NCI-H1417 treated with DMSO at 0.1 percent for 48 hours (cell line): ENCODE measurements at regions not wholly inside any gene's neighbourhood (a gene's known extent, or its start where the extent isn't known, plus 50 kb on each side); places are given as distances from the start of the nearest gene placed in this dataset.

Source experiments
- DNase-seq: peaks from one replicate; lab custom pipeline; 2025; lab: John Stamatoyannopoulos, UW

GRCh38 chr4:11268149-11268548 lies 160.5 kb downstream of the HS3ST1 start:
- no peak for DNase-seq

DNA sequence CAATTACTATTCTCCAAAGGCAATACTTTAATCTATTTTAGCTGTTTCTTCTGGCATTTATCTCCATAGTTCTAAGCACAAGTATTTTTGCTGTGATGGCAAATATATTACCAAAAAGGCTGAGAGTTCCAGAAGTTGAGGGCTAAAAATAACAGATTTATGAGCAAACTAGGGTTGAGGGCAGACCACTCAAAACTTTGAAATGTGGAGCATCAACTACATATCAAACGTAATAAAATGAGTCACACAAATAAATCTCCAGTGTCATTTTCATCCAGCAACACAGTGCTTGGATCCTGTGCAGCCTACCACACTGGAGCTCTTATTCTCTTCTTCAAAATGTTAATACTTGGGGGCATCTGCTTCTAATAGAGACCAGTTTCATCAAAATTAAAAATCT lies 163.9 kb downstream of the HS3ST1 start:
- no peak for DNase-seq

GRCh38 chr4:11264346-11264745 lies 164.3 kb downstream of the HS3ST1 start:
- DNase-seq: no peak

DNA sequence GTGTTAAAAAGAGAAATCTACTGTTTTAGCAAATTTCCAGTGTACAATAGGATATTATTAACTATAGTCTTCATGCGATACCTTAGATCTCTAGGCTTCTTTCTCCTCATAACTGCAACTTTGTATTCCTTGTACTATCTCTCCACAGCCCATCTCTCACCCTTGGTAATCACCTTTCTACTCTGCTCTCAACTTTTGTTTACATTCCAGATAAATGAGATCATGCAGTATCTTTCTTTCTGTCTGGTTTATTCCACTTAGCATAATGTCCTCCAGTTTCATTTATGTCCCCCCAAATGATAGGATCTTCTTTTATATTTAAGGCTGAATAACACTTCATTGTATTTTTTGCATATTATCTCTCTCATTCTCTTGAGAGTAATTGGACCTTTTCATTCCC lies 165.5 kb downstream of the HS3ST1 start:
- no peak for DNase-seq

DNA sequence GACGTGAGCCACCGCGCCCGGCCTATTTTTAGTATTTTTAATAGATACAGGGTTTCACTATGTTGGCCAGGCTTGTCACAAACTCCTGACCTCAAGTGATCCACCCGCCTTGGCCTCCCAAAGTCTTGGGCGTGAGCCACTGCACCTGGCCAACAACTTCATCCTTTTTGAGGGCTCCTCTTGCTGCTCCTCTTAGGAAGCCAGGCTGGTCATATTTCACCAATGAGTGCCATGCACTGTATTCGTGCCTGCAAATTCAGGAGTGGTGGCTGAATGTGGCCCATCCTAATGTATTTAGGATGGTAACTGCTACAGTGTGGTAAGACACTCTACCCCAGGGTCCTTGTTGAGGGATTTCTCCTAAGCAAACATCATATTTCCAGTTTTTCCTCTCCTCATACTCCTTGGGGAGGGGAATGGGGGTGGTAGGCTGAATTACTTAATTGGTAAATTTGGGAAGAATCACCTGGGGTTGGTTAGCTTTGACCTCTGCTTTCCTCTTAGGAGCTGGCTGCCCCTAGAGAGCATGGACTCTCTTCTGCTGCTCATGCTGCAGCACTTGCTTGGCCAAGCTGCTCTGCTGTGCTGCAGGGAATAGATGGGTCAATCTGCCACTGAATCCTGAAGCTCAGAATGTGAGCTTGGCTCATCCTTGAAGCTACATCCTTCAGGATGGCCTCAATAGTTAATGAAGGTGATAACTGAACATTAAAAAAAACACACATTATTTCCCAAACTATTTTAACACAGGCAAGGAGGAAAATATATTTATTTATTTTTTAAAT lies 167.4 kb downstream of the HS3ST1 start:
- no peak for DNase-seq

GRCh38 chr4:11259837-11260236 lies 168.9 kb downstream of the HS3ST1 start:
- no peak for DNase-seq

DNA sequence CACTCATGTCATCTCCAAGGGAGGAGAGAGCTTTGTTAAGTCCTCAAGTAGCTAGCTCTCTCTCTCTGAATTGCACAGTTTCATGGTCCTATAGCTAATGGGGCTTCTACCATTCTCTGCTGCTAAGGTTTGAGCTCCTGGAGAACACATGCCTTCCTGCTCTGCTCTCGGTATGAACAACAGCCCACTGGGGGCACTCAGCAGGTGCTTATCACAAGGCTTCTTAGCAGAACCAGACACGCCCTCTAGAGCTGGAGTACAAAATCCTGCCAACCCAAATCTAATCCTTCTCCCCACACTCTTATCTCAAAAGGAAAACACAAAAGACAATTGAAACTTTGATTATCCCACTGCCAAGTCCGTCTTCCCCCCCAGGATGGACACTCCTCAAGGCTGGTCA lies 176.5 kb downstream of the HS3ST1 start:
- no peak for DNase-seq

- DNase-seq: no peak
Observed at GRCh38 chr4:11250510-11250909, 178.2 kb downstream of the HS3ST1 start.

GRCh38 chr4:11232015-11232414 lies 196.7 kb downstream of the HS3ST1 start:
- DNase-seq: no peak

- no peak for DNase-seq
Observed at GRCh38 chr4:11230866-11231265, 197.8 kb downstream of the HS3ST1 start.

DNA sequence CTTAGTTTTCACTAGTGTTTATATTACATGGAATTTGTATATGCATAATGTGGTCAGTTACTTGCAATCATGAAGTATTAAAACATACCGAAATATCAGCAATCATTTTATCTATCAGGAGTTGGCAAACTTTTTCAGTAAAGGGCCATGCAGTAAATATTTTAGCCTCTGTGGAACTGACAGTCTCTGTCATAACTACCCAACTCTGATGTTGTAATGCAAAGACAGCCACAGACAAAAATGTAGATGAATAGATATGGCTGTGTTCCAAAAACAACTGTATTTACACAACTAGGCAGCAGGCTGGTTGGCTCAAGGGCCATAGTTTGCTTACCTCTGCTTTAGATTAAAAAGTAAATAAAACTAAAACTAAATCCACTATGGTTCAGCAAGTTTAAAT lies 200.2 kb downstream of the HS3ST1 start:
- no peak for DNase-seq

GRCh38 chr4:11223311-11223710 lies 205.4 kb downstream of the HS3ST1 start:
- no peak for DNase-seq

DNA sequence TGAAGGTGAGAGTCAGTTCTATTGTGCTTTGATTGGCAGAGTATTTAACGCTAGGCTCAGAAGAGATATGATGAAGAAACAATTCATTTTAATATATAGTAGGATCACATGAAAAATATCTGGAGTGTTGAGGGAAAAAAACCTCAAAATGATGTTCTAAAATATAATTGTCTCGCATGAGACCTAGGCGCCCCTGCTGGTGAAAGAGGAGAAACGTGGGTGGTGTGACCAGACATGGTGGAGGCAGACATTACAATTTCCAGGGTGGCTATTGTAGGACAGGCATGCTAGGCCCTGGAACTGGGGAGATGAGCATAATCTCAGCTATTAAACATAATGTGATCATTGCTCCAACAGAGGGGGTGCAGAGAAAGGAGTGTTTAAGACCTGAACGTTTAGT lies 210.0 kb downstream of the HS3ST1 start:
- no peak for DNase-seq

- DNase-seq: no peak
Observed at GRCh38 chr4:11216520-11216919, 212.2 kb downstream of the HS3ST1 start.

GRCh38 chr4:11214281-11214680 lies 214.4 kb downstream of the HS3ST1 start:
- no peak for DNase-seq

GRCh38 chr4:11209826-11210225 lies 218.9 kb downstream of the HS3ST1 start:
- DNase-seq: no peak

DNA sequence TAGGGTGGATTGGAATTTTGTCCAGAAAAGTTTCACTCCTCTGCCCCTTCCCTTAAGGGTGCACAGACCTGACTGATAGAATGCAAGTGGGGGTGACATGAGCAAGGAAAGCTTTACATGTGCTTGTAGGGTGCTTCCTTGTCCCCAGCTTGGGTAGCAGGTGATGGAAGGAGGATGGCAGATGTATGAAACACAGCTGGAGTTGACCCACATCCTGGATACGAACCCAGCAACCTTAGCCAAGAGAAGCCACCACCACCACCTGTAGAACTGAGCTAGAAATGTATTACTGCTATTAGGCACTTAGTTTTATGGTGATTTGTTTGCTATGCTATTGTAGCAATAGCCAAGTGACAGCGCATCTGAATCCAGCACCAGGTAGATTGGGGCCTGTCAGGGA lies 227.4 kb downstream of the HS3ST1 start:
- no peak for DNase-seq

GRCh38 chr4:11198516-11199305 lies 230.0 kb downstream of the HS3ST1 start:
- no peak for DNase-seq

DNA sequence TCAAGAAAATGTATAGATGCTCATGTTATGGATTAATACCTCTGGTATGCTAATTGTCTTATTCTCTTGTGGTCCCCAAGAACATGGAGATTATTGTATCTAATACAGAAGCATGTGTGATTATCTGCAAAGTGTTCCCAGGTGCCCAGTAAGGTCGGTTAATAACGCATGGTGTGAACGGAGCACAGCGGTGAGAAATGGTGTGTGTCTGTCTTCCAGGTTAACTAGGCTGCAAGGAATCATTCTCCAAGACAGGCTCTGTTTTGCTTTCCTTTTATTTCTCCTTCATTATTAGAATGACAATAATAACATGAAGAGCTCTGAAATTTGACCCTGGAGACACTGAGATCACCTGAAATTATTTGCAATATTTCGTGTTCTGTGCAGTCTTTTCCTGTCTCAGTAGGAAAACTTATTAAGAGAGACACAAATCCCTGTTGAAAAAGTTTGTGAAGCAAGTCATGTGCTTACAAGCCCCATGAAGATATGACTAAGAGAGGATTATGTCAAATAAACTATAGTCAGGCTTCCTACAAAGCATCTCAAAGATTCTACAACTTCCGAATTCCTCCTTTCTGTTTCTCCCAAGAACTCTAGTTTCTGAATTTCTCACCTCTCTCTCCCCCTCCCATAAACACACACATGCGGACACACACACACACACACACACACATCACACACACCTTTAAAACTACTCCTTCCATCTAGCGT lies 230.9 kb downstream of the HS3ST1 start:
- DNase-seq: no peak

GRCh38 chr4:11196927-11197522 lies 231.7 kb downstream of the HS3ST1 start:
- DNase-seq: no peak

- DNase-seq: no peak
Observed at GRCh38 chr4:11194431-11194830, 234.3 kb downstream of the HS3ST1 start.

DNA sequence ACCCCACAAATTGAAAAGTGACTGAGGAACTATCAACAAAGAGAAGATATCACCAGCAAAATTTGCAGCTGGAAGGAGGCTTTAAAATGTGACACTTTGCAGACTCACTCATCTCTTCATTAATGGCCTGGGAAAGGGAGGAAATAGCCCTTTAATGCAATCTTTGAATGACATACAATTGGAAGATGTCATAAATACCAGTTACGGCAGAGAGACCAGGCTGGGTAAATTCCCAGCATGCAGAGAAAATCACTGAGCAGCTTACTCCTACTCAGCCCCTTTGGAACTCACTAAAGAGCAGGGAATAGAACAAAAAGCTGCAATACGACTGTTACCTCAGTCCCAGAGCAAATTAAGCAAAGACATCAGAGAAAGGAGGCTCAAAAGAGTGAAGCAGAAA lies 238.9 kb downstream of the HS3ST1 start:
- DNase-seq: no peak

DNA sequence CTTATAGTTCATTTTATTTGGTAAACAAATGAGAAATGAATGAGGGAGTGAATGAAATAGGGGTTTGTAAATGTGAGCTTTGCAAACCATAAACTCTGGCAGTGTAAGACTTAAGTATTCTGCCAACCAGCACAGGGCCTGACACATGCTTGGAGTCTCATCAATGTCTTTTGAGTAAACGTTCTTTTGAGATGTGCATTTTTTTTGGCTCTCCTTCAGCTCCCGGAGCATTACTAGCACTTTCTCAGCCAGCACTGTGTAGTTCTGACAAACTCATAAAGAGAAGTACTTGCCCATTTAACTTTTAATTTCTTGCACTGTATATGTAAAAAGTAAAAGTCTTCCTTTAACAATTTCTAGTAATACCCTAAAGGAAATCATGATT lies 245.3 kb downstream of the HS3ST1 start:
- no peak for DNase-seq
